NCI-H460 (cell line): ENCODE measurements at regions not wholly inside any gene's neighbourhood (a gene's known extent, or its start where the extent isn't known, plus 50 kb on each side); places are given as distances from the start of the nearest gene placed in this dataset.

Experiments
- DNase-seq: peaks from one replicate; pipeline ENCODE4 v3.0.0-alpha.2; 2016; ENCODE audit warnings: low read depth; ENCODE audit errors: extremely low read depth

GRCh38 chr6:95487817-95488216 is 89.5 kb upstream of the MANEA start:
- DNase-seq, result no peak

- DNase-seq, result no peak
Observed at GRCh38 chr6:95489185-95489863, 88.0 kb upstream of the MANEA start.

GRCh38 chr6:95496769-95497426 is 80.4 kb upstream of the MANEA start:
- no peak for DNase-seq

- DNase-seq, result no peak
Observed at GRCh38 chr6:95501032-95501904, 76.1 kb upstream of the MANEA start.

- DNase-seq, result no peak
Observed at GRCh38 chr6:95503568-95503967, 73.8 kb upstream of the MANEA start.

GRCh38 chr6:95511404-95511803 is 65.9 kb upstream of the MANEA start:
- DNase-seq, result no peak

GRCh38 chr6:95515975-95516374 is 61.4 kb upstream of the MANEA start:
- no peak for DNase-seq

- no peak for DNase-seq
Observed at GRCh38 chr6:95517004-95517403, 60.3 kb upstream of the MANEA start.

GRCh38 chr6:95517568-95517967 is 59.8 kb upstream of the MANEA start:
- no peak for DNase-seq

- DNase-seq, result no peak
Observed at GRCh38 chr6:95518630-95519227, 58.6 kb upstream of the MANEA start.

GRCh38 chr6:95519228-95520037 is 57.9 kb upstream of the MANEA start:
- no peak for DNase-seq

- DNase-seq, result no peak
Observed at GRCh38 chr6:95521181-95521580, 56.2 kb upstream of the MANEA start.
